RPMI7951 (cell line): ENCODE measurements at regions not wholly inside any gene's neighbourhood (a gene's known extent, or its start where the extent isn't known, plus 50 kb on each side); places are given as distances from the start of the nearest gene placed in this dataset.
"Not testable (repeated sequence)": the region's sequence is repeated elsewhere in the genome, so short reads cannot be mapped to it uniquely, and the experiment has no call there.

Experiments used
- DNase-seq: peaks from one replicate; pipeline ENCODE4 v3.0.0-alpha.2; 2012; ENCODE audit warnings: low read depth

GRCh38 chr7:3094701-3095445 is 51.2 kb upstream of the CARD11 start:
- DNase-seq = peak; percentile 42

- no peak for DNase-seq
These were observed 54.1 kb upstream of the CARD11 start for GRCh38 chr7:3097734-3098133.

- no peak for DNase-seq
These were observed 58.5 kb upstream of the CARD11 start for GRCh38 chr7:3102159-3102558.

- no peak for DNase-seq
These were observed 60.1 kb upstream of the CARD11 start for GRCh38 chr7:3103614-3104398.

- no peak for DNase-seq
These were observed 62.2 kb upstream of the CARD11 start for GRCh38 chr7:3105856-3106255.

GRCh38 chr7:3106361-3106826 is 62.7 kb upstream of the CARD11 start:
- no peak for DNase-seq

- DNase-seq = no peak
These were observed 63.6 kb upstream of the CARD11 start for GRCh38 chr7:3107228-3107763.

GRCh38 chr7:3107889-3108570 is 64.4 kb upstream of the CARD11 start:
- DNase-seq = peak; percentile 82

GRCh38 chr7:3109311-3109915 is 65.7 kb upstream of the CARD11 start:
- peak; percentile 57 for DNase-seq

- DNase-seq = no peak
These were observed 68.9 kb upstream of the CARD11 start for GRCh38 chr7:3112479-3113134.

- DNase-seq = no peak
These were observed 71.2 kb upstream of the CARD11 start for GRCh38 chr7:3114917-3115316.

GRCh38 chr7:3117081-3117480 is 73.4 kb upstream of the CARD11 start:
- DNase-seq = no peak

- DNase-seq = no peak
These were observed 74.0 kb upstream of the CARD11 start for GRCh38 chr7:3117488-3118231.

GRCh38 chr7:3119352-3119927 is 75.8 kb upstream of the CARD11 start:
- not testable (repeated sequence) for DNase-seq

- DNase-seq = no peak
These were observed 76.3 kb upstream of the CARD11 start for GRCh38 chr7:3119963-3120362.

GRCh38 chr7:3120513-3120912 is 76.8 kb upstream of the CARD11 start:
- DNase-seq = no peak

GRCh38 chr7:3128857-3129490 is 85.3 kb upstream of the CARD11 start:
- no peak for DNase-seq

GRCh38 chr7:3133811-3134385 is 90.2 kb upstream of the CARD11 start:
- no peak for DNase-seq

- DNase-seq = peak; percentile 78
These were observed 91.1 kb upstream of the CARD11 start for GRCh38 chr7:3134745-3135144.
